GM13977 (cell line): ENCODE measurements at regions not wholly inside any gene's neighbourhood (a gene's known extent, or its start where the extent isn't known, plus 50 kb on each side); places are given as distances from the start of the nearest gene placed in this dataset.
"Not testable (repeated sequence)": the region's sequence is repeated elsewhere in the genome, so short reads cannot be mapped to it uniquely, and the experiment has no call there.

Experiments used
- DNase-seq: peaks from one replicate; pipeline ENCODE4 v3.0.0; 2012; ENCODE audit warnings: low spot score
- in situ Hi-C: fragments of 300-500 bp; cut with MboI; formaldehyde crosslinking; loops from one replicate; pipeline ENCODE4 v1.12.0; 2022; ENCODE audit warnings: low sequenced_read_pairs, low pct_unique_long_range_greater_than_20kb, mixed read lengths, inconsistent platforms; ENCODE audit not compliant: unreplicated experiment

DNA sequence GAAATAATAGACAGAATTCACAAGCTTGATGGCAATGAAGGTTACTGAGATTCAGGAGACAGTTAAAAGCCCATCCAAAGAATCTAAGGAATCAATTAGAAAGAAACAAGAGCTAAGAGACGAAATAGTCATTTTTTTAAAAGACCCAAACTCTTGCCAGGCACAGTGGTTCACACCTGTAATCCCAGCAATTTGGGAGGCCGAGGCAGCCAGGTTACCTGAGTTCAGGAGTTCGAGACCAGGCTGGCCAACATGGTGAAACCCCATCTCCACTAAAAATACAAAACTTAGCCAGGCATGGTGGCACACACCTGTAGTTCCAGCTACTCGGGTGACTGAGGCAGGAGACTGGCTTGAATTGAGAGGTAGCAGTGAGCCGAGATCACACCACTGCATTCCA, 647.2 kb upstream of the TPTE start:
- in situ Hi-C loops, DNase-seq: not testable (repeated sequence)

DNA sequence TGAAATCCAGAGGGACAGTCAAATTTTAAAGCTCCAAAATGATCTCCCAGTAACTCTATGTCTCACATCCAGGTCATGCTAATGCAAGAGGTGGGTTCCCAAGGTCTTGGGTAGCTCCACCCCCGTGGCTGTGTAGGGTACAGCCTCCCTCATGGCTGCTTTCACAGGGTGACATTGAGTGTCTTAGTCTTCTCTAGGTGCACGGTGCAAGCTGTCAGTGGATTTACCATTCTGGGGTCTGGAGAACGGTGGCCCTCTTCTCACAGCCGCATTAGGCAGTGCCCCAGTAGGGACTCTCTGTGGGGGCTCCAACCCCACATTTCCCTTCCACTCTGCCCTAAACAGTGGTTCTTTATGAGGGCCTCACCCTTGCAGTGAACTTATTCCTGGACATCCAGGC, 640.0 kb upstream of the TPTE start:
- DNase-seq, in situ Hi-C loops: not testable (repeated sequence)

DNA sequence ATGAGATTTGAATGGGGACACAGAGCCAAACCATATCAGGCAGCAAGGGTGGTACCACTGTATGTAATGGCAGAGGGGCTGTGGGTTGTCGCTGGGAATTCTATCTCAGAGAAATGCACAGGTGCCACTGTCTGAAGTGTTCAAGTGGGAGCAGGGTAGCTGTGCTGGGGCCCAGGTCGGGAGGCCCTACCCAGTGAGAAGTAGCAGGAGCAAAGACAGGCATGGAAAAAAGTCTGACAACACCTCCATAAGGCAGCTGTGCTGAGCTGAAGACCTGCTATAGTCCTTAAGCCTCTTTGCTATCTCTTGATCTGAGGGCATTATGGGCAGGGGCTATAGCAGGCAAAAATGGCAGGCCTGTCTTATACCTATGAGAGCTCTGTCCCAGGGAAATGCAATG, 638.3 kb upstream of the TPTE start:
- DNase-seq, in situ Hi-C loops: not testable (repeated sequence)

DNA sequence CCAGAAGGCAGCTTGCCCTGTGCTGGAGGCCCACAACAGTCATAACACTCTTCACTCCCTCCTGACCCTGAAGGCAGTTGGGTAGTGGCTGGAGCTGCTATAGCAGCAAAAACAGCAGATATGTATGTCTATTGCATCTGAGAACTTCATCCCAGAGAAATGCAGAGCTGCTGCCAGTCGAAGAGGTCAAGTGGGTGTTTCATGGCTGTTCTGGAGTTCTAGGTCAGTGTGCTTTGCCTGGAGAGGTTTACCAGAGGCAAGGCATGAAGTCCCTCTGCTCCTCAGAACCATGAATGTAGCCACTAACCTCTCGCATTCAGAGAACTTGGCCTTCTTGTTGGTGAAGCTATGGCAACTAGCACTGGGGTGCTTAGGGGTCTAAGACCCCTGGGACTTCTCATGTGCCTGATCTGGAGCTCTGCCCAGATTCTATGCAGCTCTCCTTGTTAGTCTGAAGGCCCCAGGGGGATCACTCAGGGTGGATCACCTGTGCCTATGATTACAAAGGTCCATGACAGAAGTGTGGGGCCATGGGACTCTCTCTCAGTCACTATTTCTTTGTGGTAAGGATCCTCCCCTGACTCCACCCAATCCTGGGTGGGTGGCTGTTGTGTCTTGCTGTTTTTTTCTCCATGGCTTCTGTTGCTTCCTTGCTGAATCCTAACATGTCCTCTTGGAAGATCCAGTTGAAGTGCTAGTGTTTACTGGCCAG, 637.7 kb upstream of the TPTE start:
- DNase-seq, in situ Hi-C loops: not testable (repeated sequence)

DNA sequence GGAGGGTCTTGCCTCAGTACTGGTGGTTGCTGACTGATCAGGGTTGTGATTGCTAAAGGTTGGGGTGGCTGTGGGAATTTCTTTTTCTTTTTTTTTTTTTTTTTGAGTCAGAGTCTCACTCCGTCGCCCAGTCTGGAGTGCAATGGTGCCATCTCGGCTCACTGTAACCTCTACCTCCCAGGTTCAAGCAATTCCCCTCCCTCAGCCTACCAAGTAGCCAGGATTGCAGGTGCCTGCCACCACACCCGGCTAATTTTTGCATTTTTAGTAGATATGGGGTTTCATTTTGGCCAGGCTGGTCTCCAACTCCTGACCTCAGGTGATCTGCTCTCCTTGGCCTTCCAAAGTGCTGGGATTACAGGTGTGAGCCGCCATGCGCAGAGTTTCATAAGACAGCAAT, 632.9 kb upstream of the TPTE start:
- DNase-seq, in situ Hi-C loops: not testable (repeated sequence)

DNA sequence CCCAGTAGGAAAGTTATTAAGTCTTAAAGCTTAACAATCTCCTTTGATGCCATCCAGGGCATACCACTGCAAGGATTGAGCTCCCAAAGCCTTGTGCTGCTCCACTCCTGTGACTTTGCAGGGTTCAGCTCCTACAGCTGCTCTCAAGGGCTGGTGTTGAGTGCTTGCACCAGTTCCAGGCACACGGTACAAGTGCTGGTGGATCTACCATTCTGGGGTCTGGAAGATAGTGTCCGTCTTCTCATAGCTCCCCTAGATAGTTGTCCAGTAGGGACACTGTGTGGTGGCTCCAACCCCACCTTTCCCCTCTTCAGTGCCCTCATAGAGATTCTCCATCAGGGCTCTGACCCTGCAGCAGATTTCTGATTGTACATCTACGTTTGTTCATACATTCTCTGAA, 617.8 kb upstream of the TPTE start:
- DNase-seq, in situ Hi-C loops: not testable (repeated sequence)

DNA sequence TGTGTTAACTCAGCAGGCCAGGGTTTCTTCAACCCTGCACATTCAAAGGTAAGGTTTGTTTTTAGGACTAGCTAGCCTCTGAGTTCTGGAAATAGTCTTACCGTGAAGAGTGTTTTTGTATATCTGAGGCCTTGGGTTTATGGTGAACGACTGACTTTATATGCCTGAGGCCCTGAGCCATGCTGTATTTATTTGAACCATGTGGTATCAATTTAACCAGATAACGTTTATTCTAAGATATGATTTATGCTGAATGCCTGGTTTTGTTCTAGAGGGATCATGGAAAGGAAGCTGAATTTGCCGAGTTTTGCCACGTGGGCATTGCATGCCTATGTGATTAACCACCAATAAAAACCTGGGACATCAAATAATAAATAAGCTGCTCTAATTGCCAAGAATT, 607.2 kb upstream of the TPTE start:
- DNase-seq, in situ Hi-C loops: not testable (repeated sequence)

DNA sequence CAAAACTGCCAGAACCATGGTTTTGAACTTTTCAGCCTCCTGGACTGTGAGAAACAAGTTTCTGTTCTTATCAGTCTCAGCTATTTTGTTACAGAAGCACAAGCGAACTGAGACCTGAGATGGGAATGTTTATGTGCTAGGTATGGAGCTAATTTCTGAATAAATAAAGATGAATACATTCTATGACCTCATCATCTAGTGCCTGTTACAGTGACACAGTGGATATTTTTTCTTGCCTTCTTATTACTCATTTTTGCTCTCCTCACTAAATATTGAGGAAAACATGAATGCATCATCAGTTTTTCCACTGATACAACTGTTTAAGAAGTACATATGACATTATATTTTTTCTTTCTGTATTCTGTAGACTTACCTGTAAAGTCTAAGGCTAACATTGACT, 601.9 kb upstream of the TPTE start:
- DNase-seq, in situ Hi-C loops: not testable (repeated sequence)

DNA sequence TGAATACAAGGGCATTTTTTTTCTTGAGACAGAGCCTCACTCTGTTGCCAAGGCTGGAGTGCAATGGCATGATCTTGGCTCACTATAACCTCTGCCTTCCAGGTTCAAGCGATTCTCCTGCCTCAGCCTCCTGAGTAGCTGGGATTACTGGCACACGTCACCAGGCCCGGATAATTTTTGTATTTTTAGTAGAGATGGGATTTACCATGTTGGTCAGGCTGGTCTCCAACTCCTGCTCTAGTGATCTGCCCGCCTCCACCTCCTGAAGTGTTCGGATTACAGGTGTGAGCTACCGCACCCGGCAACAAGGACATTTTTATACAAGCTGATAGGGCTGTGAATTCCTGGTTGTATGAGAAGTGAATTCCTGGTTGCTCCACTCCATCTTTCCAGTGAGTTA, 577.7 kb upstream of the TPTE start:
- DNase-seq, in situ Hi-C loops: not testable (repeated sequence)

DNA sequence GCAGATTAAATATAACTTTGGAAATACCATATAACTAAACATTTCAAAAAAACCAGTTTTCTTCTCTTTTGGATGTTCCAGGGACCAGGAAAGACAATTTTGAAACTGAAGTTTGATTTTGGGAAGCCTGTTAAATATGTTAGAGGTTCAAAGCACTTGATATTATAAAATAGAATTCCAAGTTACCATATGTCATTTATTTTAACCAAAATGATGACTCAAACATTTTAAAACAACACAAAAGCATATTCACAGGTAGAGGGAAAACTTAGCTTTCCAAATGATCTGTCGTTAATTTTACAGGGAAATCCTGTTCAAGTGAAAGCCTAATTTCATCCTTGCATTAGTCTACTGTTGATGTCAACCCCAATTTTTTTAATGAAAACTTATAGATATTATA, 575.3 kb upstream of the TPTE start:
- DNase-seq, in situ Hi-C loops: not testable (repeated sequence)

DNA sequence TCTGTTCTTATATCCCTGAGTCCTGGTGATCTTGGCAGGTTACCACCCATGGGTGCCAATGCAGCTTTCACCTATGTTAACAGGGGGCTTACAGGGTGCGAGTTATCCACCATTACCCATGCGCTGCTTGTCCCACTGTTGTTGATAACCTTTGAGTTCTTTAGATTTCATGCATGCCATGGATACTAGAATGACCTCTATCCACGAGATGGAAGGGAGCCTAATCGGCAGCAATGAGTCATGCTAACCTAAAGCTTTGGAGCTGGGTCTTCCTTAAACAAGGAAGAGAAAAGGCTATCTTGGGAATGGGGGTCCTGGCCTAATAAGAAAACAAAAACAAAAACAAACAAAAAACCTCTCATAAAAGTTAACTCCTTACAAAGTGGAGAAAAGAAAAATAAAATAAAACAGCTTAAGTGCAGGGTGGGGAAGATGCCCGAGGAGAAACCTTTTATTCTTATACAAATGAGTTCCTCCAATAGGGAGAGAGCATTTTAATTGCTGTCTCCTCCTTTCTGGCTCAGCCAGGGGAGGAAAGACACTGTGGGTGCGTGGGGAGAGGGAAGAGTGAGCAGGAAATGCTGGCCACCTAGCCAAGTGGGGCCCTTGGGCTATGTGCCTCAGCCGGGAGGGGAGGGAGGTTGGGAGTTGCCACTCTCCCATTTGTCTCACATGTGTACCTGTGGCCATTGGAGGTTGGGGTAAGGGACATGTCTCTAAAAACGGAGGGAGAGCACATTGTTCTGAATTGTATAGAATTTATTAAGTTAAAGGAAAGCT, 571.7 kb upstream of the TPTE start:
- in situ Hi-C loops, DNase-seq: not testable (repeated sequence)

DNA sequence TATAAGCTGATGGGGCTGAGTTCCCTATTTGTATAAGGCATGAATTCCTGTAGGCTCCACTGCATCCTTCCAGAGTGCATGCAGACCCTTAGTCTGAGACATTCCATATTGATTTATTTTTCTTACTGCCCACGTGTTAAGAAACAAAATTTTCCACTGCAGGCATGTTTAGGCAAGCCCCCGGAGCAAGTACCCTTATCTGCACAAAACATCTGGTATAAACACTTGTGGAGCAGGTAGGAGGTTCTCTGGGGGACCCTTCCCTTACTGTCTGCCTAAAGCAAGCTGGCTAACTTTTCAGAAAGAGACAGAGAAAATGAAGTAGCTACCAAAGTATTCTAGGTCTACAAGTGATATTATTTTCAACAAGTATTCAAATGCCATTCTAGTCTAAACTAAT, 571.0 kb upstream of the TPTE start:
- in situ Hi-C loops, DNase-seq: not testable (repeated sequence)

DNA sequence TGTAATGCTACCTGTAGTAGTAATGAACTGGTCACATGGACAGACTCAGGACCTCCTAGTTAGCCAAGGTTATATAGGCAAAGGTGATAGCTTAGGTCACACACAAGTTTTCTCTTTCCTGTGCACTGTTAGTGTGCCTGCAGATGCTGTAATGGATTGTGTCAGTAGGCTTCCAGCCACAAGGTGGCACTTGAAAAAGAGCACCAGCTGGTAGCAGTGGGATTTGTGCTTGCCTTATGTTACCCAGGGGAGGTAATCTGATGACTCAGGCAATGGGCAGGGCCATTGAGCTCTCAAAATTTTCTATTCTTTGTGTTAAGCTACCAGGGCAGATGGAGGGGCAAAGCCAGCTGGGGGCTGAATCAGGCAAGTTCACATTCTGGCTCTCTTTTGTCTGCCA, 562.6 kb upstream of the TPTE start:
- in situ Hi-C loops, DNase-seq: not testable (repeated sequence)

DNA sequence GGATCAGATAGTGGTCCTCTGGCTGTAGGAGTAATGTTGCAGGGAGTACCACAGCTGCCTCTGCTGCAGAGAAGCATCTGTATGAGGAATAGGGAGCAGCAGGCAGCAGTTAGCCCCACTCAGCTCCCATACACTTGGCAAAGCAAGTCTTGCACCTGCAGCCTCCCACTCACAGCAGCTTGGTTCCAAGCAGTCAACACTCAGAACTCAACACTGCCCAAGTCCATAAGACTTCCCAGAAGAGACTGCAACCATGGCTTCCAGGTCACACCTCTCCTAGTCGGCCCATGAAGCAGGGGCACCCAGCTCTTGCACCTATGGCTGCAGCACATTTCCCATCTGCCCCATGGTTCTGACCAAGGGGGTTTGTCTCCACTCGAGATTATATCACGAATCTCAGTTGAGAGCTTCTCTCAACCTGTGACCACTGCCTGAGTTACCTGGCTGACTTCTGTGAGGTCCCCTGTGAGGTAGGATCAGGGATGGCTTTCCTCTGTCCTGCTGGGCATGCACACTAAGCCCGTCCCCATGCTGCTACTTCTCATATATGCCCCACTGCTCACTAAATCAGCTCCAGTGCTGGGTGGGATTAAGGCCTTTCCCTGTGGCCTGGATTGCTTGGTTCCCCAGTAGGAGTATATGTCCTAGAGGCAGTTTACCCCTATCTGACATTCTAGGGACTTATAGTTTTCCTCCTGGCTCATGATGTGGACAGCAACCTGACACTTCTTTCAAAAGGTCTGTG, 562.0 kb upstream of the TPTE start:
- in situ Hi-C loops, DNase-seq: not testable (repeated sequence)

DNA sequence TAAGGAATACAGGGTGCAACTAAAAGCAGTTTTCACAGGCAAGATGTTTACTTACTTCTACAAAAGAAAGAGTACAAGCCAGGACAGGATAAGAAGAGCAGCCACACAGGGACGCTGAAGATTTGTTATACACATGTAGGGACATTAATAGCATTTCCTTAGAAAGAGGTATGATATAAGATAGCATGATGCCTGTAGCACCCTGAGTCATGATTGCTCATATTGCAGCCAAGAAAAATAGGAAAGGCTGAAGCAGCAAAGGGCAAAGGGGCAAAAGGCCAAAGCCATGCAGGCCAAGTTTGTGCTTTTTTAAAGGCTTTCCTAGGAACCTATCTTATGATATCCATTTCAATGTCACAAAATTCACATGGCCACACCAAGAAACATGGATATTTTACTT, 552.0 kb upstream of the TPTE start:
- DNase-seq, in situ Hi-C loops: not testable (repeated sequence)

DNA sequence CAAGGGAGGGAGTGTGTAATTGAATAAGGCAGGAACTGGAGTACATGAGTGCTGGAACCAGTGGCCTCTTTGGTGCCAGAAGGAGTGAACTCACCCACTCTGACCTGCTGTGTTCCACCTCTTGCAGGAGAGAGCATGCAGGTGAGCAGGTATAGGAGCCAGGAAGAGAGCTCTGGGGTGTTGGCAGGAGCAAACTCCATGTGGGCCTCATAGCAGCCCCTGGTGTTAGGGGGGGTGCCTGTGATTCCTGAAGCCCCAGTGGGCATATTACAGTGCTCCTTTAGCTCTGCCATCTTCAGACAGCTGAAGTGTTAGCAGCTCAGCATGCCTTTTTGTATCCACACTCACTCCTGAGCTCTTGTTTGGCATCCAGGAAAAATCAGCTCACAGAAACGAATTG, 549.4 kb upstream of the TPTE start:
- in situ Hi-C loops, DNase-seq: not testable (repeated sequence)

DNA sequence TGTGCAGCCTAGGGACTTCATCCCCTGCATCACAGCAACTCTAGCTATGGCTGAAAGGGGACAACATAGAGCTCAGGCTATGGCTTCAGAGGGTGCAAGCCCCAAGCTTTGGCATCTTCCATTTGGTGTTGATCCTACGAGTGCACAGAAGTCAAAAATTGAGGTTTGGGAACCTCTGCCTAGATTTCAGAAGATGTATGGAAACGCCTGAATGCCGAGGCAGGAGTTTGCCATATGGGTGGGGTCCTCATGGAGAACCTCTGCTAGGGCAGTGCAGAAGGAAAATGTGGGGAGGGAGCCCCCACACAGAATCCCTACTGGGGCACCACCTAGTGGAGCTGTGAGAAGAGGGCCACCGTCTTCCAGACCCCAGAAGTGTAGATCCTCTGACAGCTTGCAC, 543.0 kb upstream of the TPTE start:
- DNase-seq, in situ Hi-C loops: not testable (repeated sequence)

DNA sequence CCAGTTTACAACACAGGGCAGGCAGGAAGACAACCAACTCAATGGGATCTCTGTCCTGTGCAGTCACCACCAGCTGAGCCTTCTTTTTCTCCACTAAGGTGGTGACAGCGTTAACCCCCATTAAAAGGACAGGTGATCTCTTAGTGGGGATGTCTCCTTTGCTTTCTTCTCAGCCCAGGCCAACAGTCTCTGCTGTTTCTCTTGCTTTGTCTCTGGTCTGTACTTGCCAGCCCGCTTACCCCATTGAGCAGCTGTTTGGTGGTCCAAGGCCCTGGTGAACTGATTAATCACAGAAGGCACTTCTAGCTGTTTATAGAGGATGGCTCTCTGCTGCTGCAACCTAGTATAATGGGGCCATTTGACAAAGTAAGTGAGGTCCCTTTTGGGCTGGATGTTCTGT, 523.9 kb upstream of the TPTE start:
- in situ Hi-C loops: not testable (repeated sequence)

More for the DNA sequence above, 523.9 kb upstream of the TPTE start:
- not testable (repeated sequence) for DNase-seq
